HL-60 (cell line): ENCODE measurements at regions not wholly inside any gene's neighbourhood (a gene's known extent, or its start where the extent isn't known, plus 50 kb on each side); places are given as distances from the start of the nearest gene placed in this dataset.

Source experiments
- GABPA ChIP-seq: IDR thresholded peaks from 2 replicates; pipeline ENCODE4 v1.6.1; 2012; ENCODE audit warnings: low read depth
- POLR2AphosphoS5 ChIP-seq: IDR thresholded peaks from 2 replicates; pipeline ENCODE4 v1.6.1; 2012; ENCODE audit warnings: low read depth
- REST ChIP-seq: IDR thresholded peaks from 2 replicates; pipeline ENCODE4 v1.6.1; 2012; ENCODE audit warnings: low read depth; ENCODE audit not compliant: insufficient replicate concordance
- SPI1 ChIP-seq: IDR thresholded peaks from 2 replicates; pipeline ENCODE4 v1.6.1; 2012; ENCODE audit warnings: low read depth, mild to moderate bottlenecking, borderline replicate concordance
- TF ChIP-seq, protein P1 (sequence below): IDR thresholded peaks from one replicate; pipeline ENCODE4 v1.5.1; 2011; ENCODE audit warnings: low read length, control low read depth, inconsistent platforms; ENCODE audit not compliant: insufficient read depth

DNA sequence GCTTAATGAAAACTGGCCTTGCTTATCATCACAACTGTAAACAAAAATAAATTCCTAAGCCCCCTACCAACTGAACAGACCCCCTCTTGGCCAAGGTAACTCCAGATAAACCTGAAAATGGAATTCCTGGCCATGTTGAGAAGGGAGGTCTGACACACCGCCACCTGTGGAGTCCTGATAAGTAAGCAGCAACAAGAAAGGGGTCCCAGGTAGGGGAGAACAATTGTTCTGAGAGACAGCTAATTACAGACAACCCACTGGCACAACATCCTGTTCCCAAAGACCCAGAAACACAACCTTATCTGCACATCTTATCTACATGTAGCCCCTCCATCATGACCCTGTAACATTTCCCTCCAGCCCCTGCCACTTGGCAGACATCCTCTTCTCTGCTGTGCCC, 91.2 kb upstream of the TNR start:
- TF ChIP-seq REST (no peak), GABPA (no peak), POLR2AphosphoS5 (no peak), SPI1 (no peak)
- TF ChIP-seq, protein P1, sequence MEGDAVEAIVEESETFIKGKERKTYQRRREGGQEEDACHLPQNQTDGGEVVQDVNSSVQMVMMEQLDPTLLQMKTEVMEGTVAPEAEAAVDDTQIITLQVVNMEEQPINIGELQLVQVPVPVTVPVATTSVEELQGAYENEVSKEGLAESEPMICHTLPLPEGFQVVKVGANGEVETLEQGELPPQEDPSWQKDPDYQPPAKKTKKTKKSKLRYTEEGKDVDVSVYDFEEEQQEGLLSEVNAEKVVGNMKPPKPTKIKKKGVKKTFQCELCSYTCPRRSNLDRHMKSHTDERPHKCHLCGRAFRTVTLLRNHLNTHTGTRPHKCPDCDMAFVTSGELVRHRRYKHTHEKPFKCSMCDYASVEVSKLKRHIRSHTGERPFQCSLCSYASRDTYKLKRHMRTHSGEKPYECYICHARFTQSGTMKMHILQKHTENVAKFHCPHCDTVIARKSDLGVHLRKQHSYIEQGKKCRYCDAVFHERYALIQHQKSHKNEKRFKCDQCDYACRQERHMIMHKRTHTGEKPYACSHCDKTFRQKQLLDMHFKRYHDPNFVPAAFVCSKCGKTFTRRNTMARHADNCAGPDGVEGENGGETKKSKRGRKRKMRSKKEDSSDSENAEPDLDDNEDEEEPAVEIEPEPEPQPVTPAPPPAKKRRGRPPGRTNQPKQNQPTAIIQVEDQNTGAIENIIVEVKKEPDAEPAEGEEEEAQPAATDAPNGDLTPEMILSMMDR, result no peak
